ENCODE measurements at regions not wholly inside any gene's neighbourhood (a gene's known extent, or its start where the extent isn't known, plus 50 kb on each side); places are given as distances from the start of the nearest gene placed in this dataset.

- DNase-seq: no peak
- H3K4me1 Mint-ChIP-seq: peaks cover under 1% of the 10 kb centered on the region
- intact Hi-C loops (cut with micrococcal nuclease): no loop called here
- WGBS (ENCODE audit: insufficient coverage): no CpG with 5 or more reads among the region's 5 CpGs
- no peak overlapping the region for H2AFZ ChIP-seq (ENCODE audit: insufficient read depth, low read depth, low read length, poor library complexity, severe bottlenecking)
- no peaks in the 10 kb centered on the region for H3K36me3 ChIP-seq (replicated peaks in 1 of 2; ENCODE audit: control insufficient read depth in 1 of 2, insufficient read depth in 2 of 2, low read length in 2 of 2)
- no peaks in the 10 kb centered on the region for H4K20me1 ChIP-seq (ENCODE audit: insufficient read depth, low read length)
- no peaks in the 10 kb centered on the region for H3K36me3 Mint-ChIP-seq
- H3K27ac ChIP-seq (ENCODE audit: low read depth in 1 of 2, low read length in 2 of 2): no peak overlapping the region
- peaks cover 6 to 8% (median 7%) of the 10 kb centered on the region in 3 donors for H3K27me3 Mint-ChIP-seq (ENCODE audit: low read depth in 3 of 3)
- H3K4me2 ChIP-seq (replicated peaks; ENCODE audit: extremely low read depth, low read length, poor library complexity, severe bottlenecking): no peak overlapping the region
- H3K9me3 Mint-ChIP-seq: peaks cover 0 to 5% (median 3%) of the 10 kb centered on the region in 7 donors
- no peaks in the 10 kb centered on the region for H3K4me1 ChIP-seq (ENCODE audit: control insufficient read depth in 1 of 2, insufficient read depth in 2 of 2, low read length in 2 of 2)
- no peaks in the 10 kb centered on the region for H3K27me3 ChIP-seq (ENCODE audit: control insufficient read depth in 2 of 2, insufficient read depth in 2 of 2, low read length in 2 of 2)
- no peak overlapping the region for H3K4me3 Mint-ChIP-seq
- no peak overlapping the region for H3K27ac Mint-ChIP-seq
- no peak for TF ChIP-seq CTCF (IDR thresholded peaks at IDR 0.05)
- no peak overlapping the region for H3K4me3 ChIP-seq (replicated peaks in 1 of 3; ENCODE audit: low read depth in 2 of 3, low read length in 3 of 3)
- H3K79me2 ChIP-seq (ENCODE audit: insufficient read depth, low read length): no peaks in the 10 kb centered on the region
- H3K9me3 ChIP-seq (replicated peaks in 1 of 2; ENCODE audit: control insufficient read depth in 1 of 2, insufficient read depth in 1 of 2, low read length in 2 of 2): peaks cover 0 to 6% of the 10 kb centered on the region in 2 donors
- H3K9ac ChIP-seq (ENCODE audit: insufficient read depth, low read length, poor library complexity, severe bottlenecking): no peak overlapping the region
Observed at GRCh38 chr21:36567216-36567885, 87.4 kb upstream of the CLDN14 start.

- H3K79me2 ChIP-seq (ENCODE audit: insufficient read depth, low read length): no peaks in the 10 kb centered on the region
- intact Hi-C loops (cut with micrococcal nuclease): no loop called here
- no peaks in the 10 kb centered on the region for H3K9me3 ChIP-seq (replicated peaks in 1 of 2; ENCODE audit: control insufficient read depth in 1 of 2, insufficient read depth in 1 of 2, low read length in 2 of 2)
- Mint-ChIP-seq H3K9me3 (peaks cover 0 to 3% (median 0%) of the 10 kb centered on the region in 7 donors), H3K27ac (no peak overlapping the region), H3K36me3 (no peaks in the 10 kb centered on the region), H3K27me3 (ENCODE audit: low read depth in 3 of 3) (peaks cover 4 to 7% (median 6%) of the 10 kb centered on the region in 3 donors), H3K4me3 (no peak overlapping the region), H3K4me1 (no peaks in the 10 kb centered on the region)
- H3K27me3 ChIP-seq (ENCODE audit: control insufficient read depth in 2 of 2, insufficient read depth in 2 of 2, low read length in 2 of 2): no peaks in the 10 kb centered on the region
- H3K4me2 ChIP-seq (replicated peaks; ENCODE audit: extremely low read depth, low read length, poor library complexity, severe bottlenecking): no peak overlapping the region
- H3K4me3 ChIP-seq (replicated peaks in 1 of 3; ENCODE audit: low read depth in 2 of 3, low read length in 3 of 3): no peak overlapping the region
- no peak for TF ChIP-seq CTCF (IDR thresholded peaks at IDR 0.05)
- 96% methylated on average over 5 of the region's 6 CpGs for WGBS (ENCODE audit: insufficient coverage)
- H2AFZ ChIP-seq (ENCODE audit: insufficient read depth, low read depth, low read length, poor library complexity, severe bottlenecking): no peak overlapping the region
- DNase-seq: no peak
- no peaks in the 10 kb centered on the region for H3K4me1 ChIP-seq (ENCODE audit: control insufficient read depth in 1 of 2, insufficient read depth in 2 of 2, low read length in 2 of 2)
- no peak overlapping the region for H3K9ac ChIP-seq (ENCODE audit: insufficient read depth, low read length, poor library complexity, severe bottlenecking)
- no peak overlapping the region for H3K27ac ChIP-seq (ENCODE audit: low read depth in 1 of 2, low read length in 2 of 2)
- no peaks in the 10 kb centered on the region for H3K36me3 ChIP-seq (replicated peaks in 1 of 2; ENCODE audit: control insufficient read depth in 1 of 2, insufficient read depth in 2 of 2, low read length in 2 of 2)
- no peaks in the 10 kb centered on the region for H4K20me1 ChIP-seq (ENCODE audit: insufficient read depth, low read length)
Observed at GRCh38 chr21:36569511-36569910, 89.6 kb upstream of the CLDN14 start.

All from CD14-positive monocyte (primary cell).